IMR-90 (cell line): ENCODE measurements at regions not wholly inside any gene's neighbourhood (a gene's known extent, or its start where the extent isn't known, plus 50 kb on each side); places are given as distances from the start of the nearest gene placed in this dataset.

Source experiments
- ATAC-seq: fragments of 200-7000 bp; cut with Tn5 transposase; 2 replicates; pipeline ENCODE4 v1.9.1; 2020; ENCODE audit warnings: low read depth, mild to moderate bottlenecking, moderate library complexity
- BruUV-seq: library from RNA; stranded (reverse); fragments of 400-500 nt; replicated peaks from 2 replicates; lab custom pipeline; 2021; lab: Mats Ljungman, UMichigan
- CTCF ChIA-PET: fragments of 300-600 bp; formaldehyde crosslinking; extraction: SDS; loops from one replicate; lab custom pipeline; 2021; ENCODE audit warnings: antibody characterized with exemption; lab: Yijun Ruan, JAX
- POLR2A ChIA-PET: fragments of 300-600 bp; sonication (Branson Sonifier 250); formaldehyde crosslinking; loops from one replicate; lab custom pipeline; 2022; ENCODE audit warnings: antibody characterized with exemption; ENCODE audit not compliant: unreplicated experiment; lab: Charles Lee
- DNase-seq: peaks from one replicate; pipeline ENCODE4 v3.0.0; 2013
- H2AFZ ChIP-seq: replicated peaks from 2 replicates; pipeline ENCODE3; 2013; ENCODE audit warnings: low read length, mild to moderate bottlenecking; ENCODE audit not compliant: poor library complexity
- H2AK5ac ChIP-seq: 2 replicates; pipeline ENCODE4 v1.6.1; 2013; ENCODE audit warnings: low read depth, low read length, inconsistent platforms
- H2AK9ac ChIP-seq: replicated peaks from 2 replicates; pipeline ENCODE3; 2013; ENCODE audit warnings: mild to moderate bottlenecking, low read depth, low read length, moderate library complexity; ENCODE audit not compliant: poor library complexity
- H2BK120ac ChIP-seq: 2 replicates; pipeline ENCODE4 v1.6.1; 2013; ENCODE audit warnings: low read depth, low read length, inconsistent platforms
- H2BK15ac ChIP-seq: 3 replicates; pipeline ENCODE4 v1.6.1; 2013; ENCODE audit warnings: low read depth, low read length, inconsistent platforms
- H2BK20ac ChIP-seq: 2 replicates; pipeline ENCODE4 v1.6.1; 2013; ENCODE audit warnings: low read depth, mild to moderate bottlenecking, inconsistent platforms, low read length, moderate library complexity
- H2BK5ac ChIP-seq: 2 replicates; pipeline ENCODE4 v1.6.1; 2013; ENCODE audit warnings: mild to moderate bottlenecking, low read depth, low read length, inconsistent platforms; ENCODE audit not compliant: poor library complexity, severe bottlenecking
- H3K14ac ChIP-seq: replicated peaks from 2 replicates; pipeline ENCODE4 v1.6.1; 2013; ENCODE audit warnings: low read depth, low read length, inconsistent platforms
- H3K18ac ChIP-seq: 2 replicates; pipeline ENCODE4 v1.6.1; 2013; ENCODE audit warnings: low read depth, low read length, control low read depth
- H3K23ac ChIP-seq: 2 replicates; pipeline ENCODE4 v1.6.1; 2013; ENCODE audit warnings: low read depth, low read length, inconsistent platforms
- H3K27ac ChIP-seq: 2 replicates; pipeline ENCODE4 v1.5.1; 2013; ENCODE audit warnings: mild to moderate bottlenecking, control low read depth, low read length; ENCODE audit not compliant: insufficient read depth
- H3K27me3 ChIP-seq: 2 replicates; pipeline ENCODE4 v1.6.1; 2013; ENCODE audit warnings: low read length; ENCODE audit not compliant: control insufficient read depth, insufficient read depth
- H3K36me3 ChIP-seq: 2 replicates; pipeline ENCODE4 v1.6.1; 2013; ENCODE audit warnings: low read length, mixed read lengths; ENCODE audit not compliant: control insufficient read depth, insufficient read depth
- H3K4ac ChIP-seq: 2 replicates; pipeline ENCODE4 v1.6.1; 2013; ENCODE audit warnings: low read depth, low read length, inconsistent platforms
- H3K4me1 ChIP-seq: 2 replicates; pipeline ENCODE4 v1.6.1; 2013; ENCODE audit warnings: low read length, mixed read lengths; ENCODE audit not compliant: control insufficient read depth, insufficient read depth
- H3K4me2 ChIP-seq: 2 replicates; pipeline ENCODE4 v1.6.1; 2013; ENCODE audit warnings: low read depth, mild to moderate bottlenecking, control low read depth, low read length, moderate library complexity
- H3K4me3 ChIP-seq: 2 replicates; pipeline ENCODE4 v1.5.1; 2013; ENCODE audit warnings: low read depth, mild to moderate bottlenecking, control low read depth, low read length, moderate library complexity; ENCODE audit not compliant: insufficient read depth
- H3K56ac ChIP-seq: 2 replicates; pipeline ENCODE4 v1.6.1; 2013; ENCODE audit warnings: low read length, inconsistent platforms; ENCODE audit not compliant: insufficient read depth; ENCODE audit errors: extremely low read depth
- H3K79me1 ChIP-seq, 2 experiments: 2 replicates each; pipeline ENCODE4 v1.6.1; 2013; ENCODE audit warnings: low read length in 2 of 2, inconsistent platforms in 1 of 2, low read depth in 1 of 2
- H3K9ac ChIP-seq: 2 replicates; pipeline ENCODE4 v1.6.1; 2013; ENCODE audit warnings: low read depth, low read length, control low read depth
- H3K9me1 ChIP-seq: 2 replicates; pipeline ENCODE4 v1.6.1; 2013; ENCODE audit warnings: low read length, inconsistent platforms; ENCODE audit not compliant: insufficient read depth
- H3K9me3 ChIP-seq: 2 replicates; pipeline ENCODE4 v1.6.1; 2013; ENCODE audit warnings: low read length; ENCODE audit not compliant: control insufficient read depth, insufficient read depth
- H4K20me1 ChIP-seq: 2 replicates; pipeline ENCODE4 v1.6.1; 2013; ENCODE audit warnings: low read length, inconsistent platforms; ENCODE audit not compliant: insufficient read depth
- H4K5ac ChIP-seq: 2 replicates; pipeline ENCODE4 v1.6.1; 2013; ENCODE audit warnings: mild to moderate bottlenecking, low read depth, low read length, control low read depth
- H4K8ac ChIP-seq, 2 experiments: 2 replicates each; pipeline ENCODE4 v1.6.1; 2013; ENCODE audit warnings: low read depth in 2 of 2, low read length in 2 of 2, control low read depth in 1 of 2, inconsistent platforms in 1 of 2
- H4K91ac ChIP-seq: 2 replicates; pipeline ENCODE4 v1.6.1; 2013; ENCODE audit warnings: low read depth, low read length, inconsistent platforms; ENCODE audit not compliant: insufficient read depth
- BHLHE40 ChIP-seq: fragments of 150-350 bp; IDR thresholded peaks from 2 replicates; pipeline ENCODE4 v1.6.1; 2016; ENCODE audit warnings: mild to moderate bottlenecking, low read depth, low read length
- CEBPB ChIP-seq: IDR thresholded peaks from 2 replicates; pipeline ENCODE4 v1.6.1; 2012; ENCODE audit warnings: low read depth, low read length, improper control_type of control experiment
- CHD1 ChIP-seq: IDR thresholded peaks from 2 replicates; pipeline ENCODE4 v1.6.1; 2012; ENCODE audit warnings: low read depth, low read length, improper control_type of control experiment
- CTCF ChIP-seq: conservative IDR thresholded peaks from 2 replicates; pipeline ENCODE4 v1.5.1; 2012; ENCODE audit warnings: mild to moderate bottlenecking, low read depth, low read length, improper control_type of control experiment
- FOS ChIP-seq: fragments of 150-350 bp; IDR thresholded peaks from 2 replicates; pipeline ENCODE4 v1.6.1; 2016; ENCODE audit warnings: low read depth, low read length
- MAFK ChIP-seq: IDR thresholded peaks from 2 replicates; pipeline ENCODE4 v1.6.1; 2012; ENCODE audit warnings: low read depth, low read length, improper control_type of control experiment
- MAZ ChIP-seq: IDR thresholded peaks from 2 replicates; pipeline ENCODE4 v1.6.1; 2012; ENCODE audit warnings: low read depth, mild to moderate bottlenecking, low read length, improper control_type of control experiment, moderate library complexity, borderline replicate concordance
- MXI1 ChIP-seq: IDR thresholded peaks from 2 replicates; pipeline ENCODE4 v1.6.1; 2012; ENCODE audit warnings: low read depth, mild to moderate bottlenecking, low read length, moderate library complexity, borderline replicate concordance
- NFE2L2 ChIP-seq: fragments of 150-350 bp; IDR thresholded peaks from 2 replicates; pipeline ENCODE4 v1.6.1; 2016; ENCODE audit warnings: low read depth, mild to moderate bottlenecking, low read length
- POLR2A ChIP-seq: IDR thresholded peaks from 2 replicates; pipeline ENCODE4 v1.6.1; 2012; ENCODE audit warnings: mild to moderate bottlenecking, low read depth, low read length
- RAD21 ChIP-seq: IDR thresholded peaks from 2 replicates; pipeline ENCODE4 v1.6.1; 2012; ENCODE audit warnings: low read length, improper control_type of control experiment
- RCOR1 ChIP-seq: IDR thresholded peaks from 2 replicates; pipeline ENCODE4 v1.6.1; 2012; ENCODE audit warnings: mild to moderate bottlenecking, low read length, improper control_type of control experiment; ENCODE audit not compliant: insufficient replicate concordance
- RFX5 ChIP-seq: IDR thresholded peaks from 2 replicates; pipeline ENCODE4 v1.8.0; 2012; ENCODE audit warnings: low read depth, mild to moderate bottlenecking, low read length, moderate library complexity
- SMC3 ChIP-seq: fragments of 150-350 bp; IDR thresholded peaks from 2 replicates; pipeline ENCODE4 v1.6.1; 2016; ENCODE audit warnings: low read depth, mild to moderate bottlenecking, antibody characterized with exemption, low read length, moderate library complexity
- WGBS, 2 experiments: methylation state at CpG; one replicate each; pipeline versions ENCODE4 v1.1.5 to v1.1.7; 2013; ENCODE audit warnings: missing lambda C conversion rate in 2 of 2; ENCODE audit not compliant: insufficient read length in 1 of 2; ENCODE audit errors: extremely low coverage in 2 of 2; 5-methylcytosine and 5-hydroxymethylcytosine counted together
- dilution Hi-C: fragments of 300-500 bp; cut with HindIII; formaldehyde crosslinking; loops from one replicate; pipeline ENCODE4 v1.14.3; 2018; ENCODE audit warnings: low sequenced_read_pairs; ENCODE audit not compliant: unreplicated experiment
- in situ Hi-C: fragments of 300-500 bp; cut with MboI; formaldehyde crosslinking; loops from 3 replicates; pipeline ENCODE4 v1.14.3; 2019; ENCODE audit warnings: low sequenced_read_pairs, inconsistent platforms, mixed read lengths
- intact Hi-C: fragments of 100-400 bp; cut with micrococcal nuclease; formaldehyde crosslinking; loops from 2 replicates; pipeline ENCODE4 v1.10.0; 2022
- TF ChIP-seq, protein P1 (sequence below): fragments of 150-350 bp; IDR thresholded peaks from 2 replicates; pipeline ENCODE4 v1.6.1; 2017; ENCODE audit warnings: mild to moderate bottlenecking, antibody characterized with exemption, low read length, low read depth
- TF ChIP-seq, protein P2 (sequence below): fragments of 150-350 bp; IDR thresholded peaks from 2 replicates; pipeline ENCODE4 v1.6.1; 2016; ENCODE audit warnings: low read depth, mild to moderate bottlenecking, low read length, moderate library complexity, borderline replicate concordance

GRCh38 chr15:52624262-52624661 is 54.9 kb downstream of the ATOSA start:
- Histone ChIP-seq H2BK120ac (no peak overlapping the region), H3K4me1 (no peaks in the 10 kb centered on the region), H2BK5ac (no peak overlapping the region), H3K27ac (no peak overlapping the region), H3K23ac (no peak overlapping the region), H3K27me3 (no peaks in the 10 kb centered on the region), H3K4me2 (no peak overlapping the region), H3K4me3 (no peak overlapping the region), H4K91ac (no peak overlapping the region), H2AK5ac (no peak overlapping the region), H3K18ac (no peak overlapping the region), H3K9ac (no peak overlapping the region), H2BK15ac (no peak overlapping the region), H3K14ac (no peak overlapping the region), H4K5ac (no peak overlapping the region), H4K8ac (no peak overlapping the region), H2AK9ac (no peak overlapping the region), H3K9me1 (no peaks in the 10 kb centered on the region), H3K36me3 (peaks cover 8% of the 10 kb centered on the region), H3K9me3 (no peaks in the 10 kb centered on the region), H3K4ac (no peak overlapping the region), H2AFZ (no peak overlapping the region), H2BK20ac (no peak overlapping the region), H3K79me1 (no peaks in the 10 kb centered on the region), H3K56ac (no peak overlapping the region), H4K20me1 (no peaks in the 10 kb centered on the region)
- in situ Hi-C loops (no loop called here), dilution Hi-C loops (no loop called here), intact Hi-C loops (no loop called here)
- DNase-seq, result no peak
- WGBS, 2 experiments, result no CpG with 5 or more reads among the region's 1 CpG
- CTCF ChIA-PET, result interaction anchor here (0.6 kb wide), 1 partner anchor 9 kb away, joined by 3 read pairs; no protein-coding TSS in a partner anchor
- no peak for ATAC-seq
- BruUV-seq, result no TSS peak
- POLR2A ChIA-PET, result no interaction called here
- TF ChIP-seq CHD1, result no peak
- no peak for TF ChIP-seq POLR2A
- TF ChIP-seq RFX5, result no peak
- TF ChIP-seq, protein P1, sequence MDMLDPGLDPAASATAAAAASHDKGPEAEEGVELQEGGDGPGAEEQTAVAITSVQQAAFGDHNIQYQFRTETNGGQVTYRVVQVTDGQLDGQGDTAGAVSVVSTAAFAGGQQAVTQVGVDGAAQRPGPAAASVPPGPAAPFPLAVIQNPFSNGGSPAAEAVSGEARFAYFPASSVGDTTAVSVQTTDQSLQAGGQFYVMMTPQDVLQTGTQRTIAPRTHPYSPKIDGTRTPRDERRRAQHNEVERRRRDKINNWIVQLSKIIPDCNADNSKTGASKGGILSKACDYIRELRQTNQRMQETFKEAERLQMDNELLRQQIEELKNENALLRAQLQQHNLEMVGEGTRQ, result no peak
- TF ChIP-seq MAFK, result no peak
- no peak for TF ChIP-seq NFE2L2
- TF ChIP-seq SMC3, result no peak
- TF ChIP-seq MAZ, result no peak
- TF ChIP-seq MXI1, result no peak
- TF ChIP-seq CTCF, result no peak
- TF ChIP-seq, protein P2, sequence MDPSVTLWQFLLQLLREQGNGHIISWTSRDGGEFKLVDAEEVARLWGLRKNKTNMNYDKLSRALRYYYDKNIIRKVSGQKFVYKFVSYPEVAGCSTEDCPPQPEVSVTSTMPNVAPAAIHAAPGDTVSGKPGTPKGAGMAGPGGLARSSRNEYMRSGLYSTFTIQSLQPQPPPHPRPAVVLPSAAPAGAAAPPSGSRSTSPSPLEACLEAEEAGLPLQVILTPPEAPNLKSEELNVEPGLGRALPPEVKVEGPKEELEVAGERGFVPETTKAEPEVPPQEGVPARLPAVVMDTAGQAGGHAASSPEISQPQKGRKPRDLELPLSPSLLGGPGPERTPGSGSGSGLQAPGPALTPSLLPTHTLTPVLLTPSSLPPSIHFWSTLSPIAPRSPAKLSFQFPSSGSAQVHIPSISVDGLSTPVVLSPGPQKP, result no peak
- TF ChIP-seq FOS, result no peak
- TF ChIP-seq BHLHE40, result no peak
- TF ChIP-seq RCOR1, result no peak
- no peak for TF ChIP-seq CEBPB
- TF ChIP-seq RAD21, result no peak
